ENCODE measurements at regions not wholly inside any gene's neighbourhood (a gene's known extent, or its start where the extent isn't known, plus 50 kb on each side); places are given as distances from the start of the nearest gene placed in this dataset.

DNA sequence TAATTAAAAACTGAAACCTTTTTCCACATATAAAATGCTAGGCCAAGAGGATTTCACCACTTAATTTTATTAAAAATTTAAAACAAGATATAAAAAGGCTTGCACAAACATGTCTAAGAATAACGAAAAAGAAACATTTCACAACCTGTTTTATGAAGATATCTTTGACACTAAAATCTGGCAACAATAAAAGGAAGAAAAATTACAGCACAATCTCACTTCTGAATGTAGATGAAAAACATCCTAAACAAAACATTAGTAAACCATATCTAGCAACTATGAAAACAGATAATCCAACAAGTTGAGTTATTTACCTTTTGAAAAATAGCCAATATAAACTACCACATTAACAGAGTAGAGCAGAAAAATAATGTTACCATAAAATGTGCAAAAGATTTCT is 185.4 kb upstream of the MMADHC start:
- Histone ChIP-seq H3K9ac (ENCODE audit: low read length) (no peak overlapping the region), H3K27ac (ENCODE audit: low read length) (no peak overlapping the region), H4K20me1 (ENCODE audit: insufficient read depth, low read length) (no peaks in the 10 kb centered on the region), H3K4me3 (ENCODE audit: low read length) (no peak overlapping the region), H3K9me3 (ENCODE audit: insufficient read depth, low read length) (no peaks in the 10 kb centered on the region), H3K4me1 (ENCODE audit: low read length) (peaks cover 3% of the 10 kb centered on the region; the same call in 1 of the 2 replicates), H3K4me2 (ENCODE audit: low read length) (no peak overlapping the region), H3K79me2 (ENCODE audit: low read length) (no peaks in the 10 kb centered on the region), H2AFZ (ENCODE audit: low read depth, low read length) (no peak overlapping the region; the same call in 1 of the 2 replicates), H3K36me3 (replicated peaks; ENCODE audit: low read depth, low read length) (no peaks in the 10 kb centered on the region), H3K27me3 (ENCODE audit: low read depth, low read length) (no peaks in the 10 kb centered on the region)
- no peak for TF ChIP-seq EZH2phosphoT487 (IDR thresholded peaks at IDR 0.05; ENCODE audit: low read depth)

DNA sequence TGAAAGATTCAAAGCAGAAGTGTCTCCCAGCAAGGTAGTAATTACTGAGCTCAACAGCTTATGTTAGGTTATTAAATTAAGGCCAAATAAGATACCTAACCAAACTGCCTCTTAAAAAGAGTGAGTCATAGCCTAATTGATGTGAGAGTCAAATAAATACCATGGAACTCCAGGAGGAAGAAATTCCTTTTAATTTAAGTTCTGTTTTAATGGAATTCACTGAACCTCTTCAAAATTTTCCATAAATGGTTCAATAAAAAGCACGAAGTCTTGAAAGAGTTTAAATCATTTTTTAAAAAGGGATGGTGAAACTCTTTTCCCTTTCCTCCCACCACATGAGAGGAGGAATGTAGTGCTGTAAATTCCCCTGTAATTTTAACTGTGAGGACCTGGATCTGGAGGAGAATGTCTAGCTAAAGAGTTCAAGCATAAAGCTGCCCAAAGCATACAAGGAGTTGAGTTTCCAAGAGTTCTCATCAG is 180.8 kb upstream of the MMADHC start:
- H2AFZ ChIP-seq (ENCODE audit: low read depth, low read length) = no peak overlapping the region

GRCh38 chr2:149767516-149767974 is 180.0 kb upstream of the MMADHC start:
- Histone ChIP-seq H3K4me3 (ENCODE audit: low read length) (no peak overlapping the region), H3K27me3 (ENCODE audit: low read depth, low read length) (no peaks in the 10 kb centered on the region), H3K27ac (ENCODE audit: low read length) (no peak overlapping the region), H3K36me3 (replicated peaks; ENCODE audit: low read depth, low read length) (no peaks in the 10 kb centered on the region), H3K4me1 (ENCODE audit: low read length) (peaks cover 3% of the 10 kb centered on the region; the same call in 1 of the 2 replicates), H3K4me2 (ENCODE audit: low read length) (no peak overlapping the region), H3K9ac (ENCODE audit: low read length) (no peak overlapping the region), H2AFZ (ENCODE audit: low read depth, low read length) (no peak overlapping the region), H4K20me1 (ENCODE audit: insufficient read depth, low read length) (no peaks in the 10 kb centered on the region), H3K79me2 (ENCODE audit: low read length) (no peaks in the 10 kb centered on the region), H3K9me3 (ENCODE audit: insufficient read depth, low read length) (no peaks in the 10 kb centered on the region)
- no peak for TF ChIP-seq EZH2phosphoT487 (IDR thresholded peaks at IDR 0.05; ENCODE audit: low read depth)
- TF ChIP-seq, protein P1, sequence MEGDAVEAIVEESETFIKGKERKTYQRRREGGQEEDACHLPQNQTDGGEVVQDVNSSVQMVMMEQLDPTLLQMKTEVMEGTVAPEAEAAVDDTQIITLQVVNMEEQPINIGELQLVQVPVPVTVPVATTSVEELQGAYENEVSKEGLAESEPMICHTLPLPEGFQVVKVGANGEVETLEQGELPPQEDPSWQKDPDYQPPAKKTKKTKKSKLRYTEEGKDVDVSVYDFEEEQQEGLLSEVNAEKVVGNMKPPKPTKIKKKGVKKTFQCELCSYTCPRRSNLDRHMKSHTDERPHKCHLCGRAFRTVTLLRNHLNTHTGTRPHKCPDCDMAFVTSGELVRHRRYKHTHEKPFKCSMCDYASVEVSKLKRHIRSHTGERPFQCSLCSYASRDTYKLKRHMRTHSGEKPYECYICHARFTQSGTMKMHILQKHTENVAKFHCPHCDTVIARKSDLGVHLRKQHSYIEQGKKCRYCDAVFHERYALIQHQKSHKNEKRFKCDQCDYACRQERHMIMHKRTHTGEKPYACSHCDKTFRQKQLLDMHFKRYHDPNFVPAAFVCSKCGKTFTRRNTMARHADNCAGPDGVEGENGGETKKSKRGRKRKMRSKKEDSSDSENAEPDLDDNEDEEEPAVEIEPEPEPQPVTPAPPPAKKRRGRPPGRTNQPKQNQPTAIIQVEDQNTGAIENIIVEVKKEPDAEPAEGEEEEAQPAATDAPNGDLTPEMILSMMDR (IDR thresholded peaks at IDR 0.05; ENCODE audit: low read depth, low read length) = no peak

More for the DNA sequence above, 180.8 kb upstream of the MMADHC start:
- no peak overlapping the region for H3K9ac ChIP-seq (ENCODE audit: low read length)
- no peaks in the 10 kb centered on the region for H3K27me3 ChIP-seq (ENCODE audit: low read depth, low read length)
- no peaks in the 10 kb centered on the region for H3K36me3 ChIP-seq (replicated peaks; ENCODE audit: low read depth, low read length)
- no peak overlapping the region for H3K4me2 ChIP-seq (ENCODE audit: low read length)
- H3K4me1 ChIP-seq (ENCODE audit: low read length) = peaks cover 3% of the 10 kb centered on the region; the same call in 1 of the 2 replicates
- TF ChIP-seq EZH2phosphoT487 (IDR thresholded peaks at IDR 0.05; ENCODE audit: low read depth) = no peak
- TF ChIP-seq, protein P1 (IDR thresholded peaks at IDR 0.05; ENCODE audit: low read depth, low read length) = no peak
- no peaks in the 10 kb centered on the region for H3K79me2 ChIP-seq (ENCODE audit: low read length)
- H3K27ac ChIP-seq (ENCODE audit: low read length) = no peak overlapping the region
- H3K4me3 ChIP-seq (ENCODE audit: low read length) = no peak overlapping the region
- no peaks in the 10 kb centered on the region for H4K20me1 ChIP-seq (ENCODE audit: insufficient read depth, low read length)
- no peaks in the 10 kb centered on the region for H3K9me3 ChIP-seq (ENCODE audit: insufficient read depth, low read length)

- no peak overlapping the region for H3K9ac ChIP-seq (ENCODE audit: low read length)
- no peaks in the 10 kb centered on the region for H3K9me3 ChIP-seq (ENCODE audit: insufficient read depth, low read length)
- H3K4me3 ChIP-seq (ENCODE audit: low read length) = no peak overlapping the region
- no peak overlapping the region for H2AFZ ChIP-seq (ENCODE audit: low read depth, low read length)
- H3K27me3 ChIP-seq (ENCODE audit: low read depth, low read length) = no peaks in the 10 kb centered on the region
- no peaks in the 10 kb centered on the region for H3K36me3 ChIP-seq (replicated peaks; ENCODE audit: low read depth, low read length)
- H3K4me1 ChIP-seq (ENCODE audit: low read length) = peaks cover 3% of the 10 kb centered on the region; the same call in 1 of the 2 replicates
- no peak overlapping the region for H3K4me2 ChIP-seq (ENCODE audit: low read length)
- no peak overlapping the region for H3K27ac ChIP-seq (ENCODE audit: low read length)
- H3K79me2 ChIP-seq (ENCODE audit: low read length) = no peaks in the 10 kb centered on the region
- TF ChIP-seq, protein P1 (IDR thresholded peaks at IDR 0.05; ENCODE audit: low read depth, low read length) = no peak
- no peak for TF ChIP-seq EZH2phosphoT487 (IDR thresholded peaks at IDR 0.05; ENCODE audit: low read depth)
- no peaks in the 10 kb centered on the region for H4K20me1 ChIP-seq (ENCODE audit: insufficient read depth, low read length)
Measured at GRCh38 chr2:149766339-149766738, 178.8 kb upstream of the MMADHC start.
